Esophagus muscularis mucosa (tissue), 4 donors: ENCODE measurements at regions not wholly inside any gene's neighbourhood (a gene's known extent, or its start where the extent isn't known, plus 50 kb on each side); places are given as distances from the start of the nearest gene placed in this dataset.

ENCODE experiments used
- CTCF ChIP-seq, 3 experiments: fragments of 200-600 bp in 2 of 3; fragments of 450-650 bp in 1 of 3; sonication (generic) in 2 of 3; IDR thresholded peaks; one replicate each; pipeline ENCODE4 v1.5.1; 2017 to 2019; ENCODE audit warnings: antibody characterized with exemption in 3 of 3, mild to moderate bottlenecking in 2 of 3, moderate library complexity in 1 of 3
- EP300 ChIP-seq: sonication (generic); formaldehyde crosslinking; IDR thresholded peaks from one replicate; pipeline ENCODE4 v1.6.1; 2017; ENCODE audit warnings: antibody characterized with exemption
- POLR2A ChIP-seq: fragments of 450-650 bp; IDR thresholded peaks from one replicate; pipeline ENCODE4 v1.6.1; 2017; ENCODE audit warnings: antibody characterized with exemption, moderate library complexity, mild to moderate bottlenecking, low read depth

GRCh38 chr10:2014541-2014940, 277.2 kb upstream of the ADARB2 start:
- TF ChIP-seq CTCF (IDR thresholded peaks at IDR 0.05), result no peak
- no peak for TF ChIP-seq EP300
- TF ChIP-seq POLR2A, result no peak
